ENCODE measurements at regions not wholly inside any gene's neighbourhood (a gene's known extent, or its start where the extent isn't known, plus 50 kb on each side); places are given as distances from the start of the nearest gene placed in this dataset.

GRCh38 chr2:226495466-226496272, 304.0 kb downstream of the IRS1 start:
- TF ChIP-seq POLR2A (IDR thresholded peaks at IDR 0.05): no peak
- TF ChIP-seq CTCF (IDR thresholded peaks at IDR 0.05): no peak
- H3K9me3 ChIP-seq (replicated peaks in 1 of 3): no peaks in the 10 kb centered on the region
- no peak overlapping the region for H3K4me3 ChIP-seq
- no peaks in the 10 kb centered on the region for H3K27me3 ChIP-seq
- no peaks in the 10 kb centered on the region for H3K36me3 ChIP-seq (replicated peaks in 1 of 2)
- no peak overlapping the region for H3K27ac ChIP-seq
- DNase-seq: no peak
- intact Hi-C loops (cut with DNase I): no loop called here
- 80 to 84% (median 82%) methylated on average over 9 of the region's 9 CpGs for WGBS, 4 donors
- H3K4me1 ChIP-seq (replicated peaks in 1 of 2): no peaks in the 10 kb centered on the region

GRCh38 chr2:226491112-226491511, 308.5 kb downstream of the IRS1 start:
- H3K27me3 ChIP-seq: no peaks in the 10 kb centered on the region
- no peaks in the 10 kb centered on the region for H3K9me3 ChIP-seq (replicated peaks in 1 of 3)
- no peak for DNase-seq
- 41 to 74% (median 51%) methylated on average over 1 of the region's 1 CpG for WGBS, 4 donors
- H3K36me3 ChIP-seq (replicated peaks in 1 of 2): no peaks in the 10 kb centered on the region
- H3K4me1 ChIP-seq (replicated peaks in 1 of 2): no peaks in the 10 kb centered on the region
- H3K27ac ChIP-seq: no peak overlapping the region
- intact Hi-C loops (cut with DNase I): no loop called here
- H3K4me3 ChIP-seq: no peak overlapping the region
- TF ChIP-seq CTCF (IDR thresholded peaks at IDR 0.05): no peak
- TF ChIP-seq POLR2A (IDR thresholded peaks at IDR 0.05): no peak

- no peaks in the 10 kb centered on the region for H3K27me3 ChIP-seq
- H3K4me3 ChIP-seq: no peak overlapping the region
- WGBS, 4 donors: 82 to 93% (median 85%) methylated on average over 10 of the region's 10 CpGs
- H3K36me3 ChIP-seq (replicated peaks in 1 of 2): no peaks in the 10 kb centered on the region
- DNase-seq: no peak
- intact Hi-C loops (cut with DNase I): no loop called here
- no peaks in the 10 kb centered on the region for H3K9me3 ChIP-seq (replicated peaks in 1 of 3)
- TF ChIP-seq POLR2A (IDR thresholded peaks at IDR 0.05): no peak
- no peak for TF ChIP-seq CTCF (IDR thresholded peaks at IDR 0.05)
- H3K27ac ChIP-seq: no peak overlapping the region
- no peaks in the 10 kb centered on the region for H3K4me1 ChIP-seq (replicated peaks in 1 of 2)
Observed at GRCh38 chr2:226489775-226490541, 309.7 kb downstream of the IRS1 start.

GRCh38 chr2:226488034-226488433, 311.6 kb downstream of the IRS1 start:
- intact Hi-C loops (cut with DNase I): no loop called here
- TF ChIP-seq POLR2A (IDR thresholded peaks at IDR 0.05) (no peak), CTCF (IDR thresholded peaks at IDR 0.05) (no peak)
- Histone ChIP-seq H3K4me3 (no peak overlapping the region), H3K27me3 (no peaks in the 10 kb centered on the region), H3K36me3 (replicated peaks in 1 of 2) (no peaks in the 10 kb centered on the region), H3K27ac (no peak overlapping the region), H3K9me3 (replicated peaks in 1 of 3) (no peaks in the 10 kb centered on the region), H3K4me1 (replicated peaks in 1 of 2) (no peaks in the 10 kb centered on the region)
- no peak for DNase-seq
